CD4-positive, alpha-beta T cell treated with Interleukin-6 at 100 ng/mL for 8 hours (primary cell): ENCODE measurements at regions not wholly inside any gene's neighbourhood (a gene's known extent, or its start where the extent isn't known, plus 50 kb on each side); places are given as distances from the start of the nearest gene placed in this dataset.
A peak's percentile ranks its signal among the peaks of the same experiment; 100 is the strongest.
"Not testable (repeated sequence)": the region's sequence is repeated elsewhere in the genome, so short reads cannot be mapped to it uniquely, and the experiment has no call there.

Source experiments
- DNase-seq: peaks from one replicate; pipeline ENCODE4 v3.0.0-alpha.2; 2020; ENCODE audit warnings: mixed read lengths, low spot score

DNA sequence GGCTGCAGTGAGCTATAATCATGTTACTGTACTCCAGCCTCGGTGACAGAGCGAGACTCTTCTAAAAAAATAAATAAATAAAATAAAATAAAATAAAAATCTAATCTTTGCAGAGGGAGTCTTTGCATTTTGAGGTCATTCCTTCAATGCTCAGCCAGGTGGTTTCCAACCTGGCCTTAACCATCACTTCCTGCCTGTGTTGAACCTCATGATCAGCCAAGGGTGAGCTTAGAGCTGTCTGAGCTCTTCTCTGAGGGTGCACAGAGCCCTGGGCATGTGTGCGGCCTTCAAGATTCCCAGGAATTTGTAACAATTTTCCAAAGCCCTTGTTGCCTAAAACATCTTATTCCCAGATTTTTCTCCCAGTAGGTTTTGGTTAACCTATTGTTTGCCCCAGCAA, 94.3 kb downstream of the KCNJ12 start:
- not testable (repeated sequence) for DNase-seq

DNA sequence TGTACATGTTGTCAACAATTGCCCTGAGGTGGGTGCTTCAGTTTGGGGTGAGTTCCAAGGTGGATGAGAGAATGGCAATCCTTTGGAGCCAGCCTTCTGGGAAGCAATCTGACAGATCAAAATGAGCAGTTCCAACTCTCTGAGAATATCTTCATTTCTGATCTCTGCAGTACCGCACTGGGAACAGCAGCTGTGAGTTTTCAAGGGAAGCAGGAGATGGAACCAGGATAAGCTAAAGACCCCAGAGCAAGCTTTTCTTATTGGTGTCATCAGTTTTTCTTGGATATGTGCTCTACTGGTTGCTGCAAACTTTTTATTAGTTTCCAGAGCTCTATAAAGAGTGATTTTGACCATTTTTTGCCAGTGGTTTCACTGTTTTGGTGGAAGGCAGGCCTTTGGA, 94.7 kb downstream of the KCNJ12 start:
- DNase-seq = no peak

DNA sequence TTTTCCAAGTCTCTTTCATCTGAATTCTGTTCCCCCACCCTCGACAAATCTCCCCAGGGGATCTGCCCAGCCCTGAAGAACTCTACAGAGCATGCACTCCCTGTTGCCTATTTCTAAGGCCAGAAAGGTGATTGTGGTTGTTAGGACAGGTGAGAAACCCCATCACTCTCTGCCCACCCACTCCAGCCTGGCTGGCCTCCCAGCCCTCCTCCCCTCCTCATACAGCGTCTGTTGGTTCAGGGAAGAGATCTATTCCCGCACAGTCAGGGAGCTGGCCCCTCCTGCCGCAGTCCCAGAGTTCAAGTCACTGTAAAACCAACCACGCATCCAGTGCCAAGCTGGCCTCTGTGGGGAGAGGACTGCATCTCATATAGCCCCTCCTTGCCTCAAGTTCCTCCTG, 98.7 kb downstream of the KCNJ12 start:
- no peak for DNase-seq

DNA sequence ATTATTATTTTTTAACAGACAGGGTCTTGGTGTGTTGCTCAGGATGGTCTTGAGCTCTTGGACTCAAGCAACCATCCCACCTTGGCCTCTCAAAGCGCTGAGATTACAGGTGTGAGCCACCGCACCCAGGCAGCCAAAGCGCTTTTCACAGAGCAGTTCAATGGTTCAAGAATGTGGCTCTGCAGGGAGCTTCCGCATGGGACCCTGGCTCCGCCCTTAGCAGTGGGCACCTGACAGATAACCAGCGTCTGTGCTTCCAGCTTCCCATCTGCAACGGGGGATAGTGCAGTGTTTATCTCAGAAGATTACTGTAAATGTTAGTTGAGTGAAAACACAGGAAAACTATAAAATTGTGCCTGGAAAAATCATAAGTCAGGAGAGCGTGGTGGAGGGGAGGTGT, 99.4 kb downstream of the KCNJ12 start:
- no peak for DNase-seq

DNA sequence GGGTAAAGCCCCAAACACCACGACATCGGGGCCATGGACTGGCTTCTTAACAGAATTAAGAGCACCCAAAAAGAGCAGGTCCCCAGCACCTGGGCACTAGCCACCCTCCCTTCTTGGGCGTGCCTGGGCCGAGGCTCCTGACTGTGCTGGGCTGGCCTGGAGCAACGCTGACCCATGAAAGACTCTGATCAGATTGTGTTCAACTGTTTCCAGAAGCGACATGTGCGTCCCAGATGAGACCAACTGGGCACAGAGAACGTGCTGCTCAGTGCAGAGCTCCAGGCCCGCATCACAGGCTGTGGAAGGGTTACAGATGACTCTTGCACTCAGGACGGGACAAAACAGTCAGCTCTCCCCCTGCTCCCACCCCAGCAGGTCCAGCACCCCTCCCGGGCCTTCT, 100.7 kb downstream of the KCNJ12 start:
- no peak for DNase-seq

DNA sequence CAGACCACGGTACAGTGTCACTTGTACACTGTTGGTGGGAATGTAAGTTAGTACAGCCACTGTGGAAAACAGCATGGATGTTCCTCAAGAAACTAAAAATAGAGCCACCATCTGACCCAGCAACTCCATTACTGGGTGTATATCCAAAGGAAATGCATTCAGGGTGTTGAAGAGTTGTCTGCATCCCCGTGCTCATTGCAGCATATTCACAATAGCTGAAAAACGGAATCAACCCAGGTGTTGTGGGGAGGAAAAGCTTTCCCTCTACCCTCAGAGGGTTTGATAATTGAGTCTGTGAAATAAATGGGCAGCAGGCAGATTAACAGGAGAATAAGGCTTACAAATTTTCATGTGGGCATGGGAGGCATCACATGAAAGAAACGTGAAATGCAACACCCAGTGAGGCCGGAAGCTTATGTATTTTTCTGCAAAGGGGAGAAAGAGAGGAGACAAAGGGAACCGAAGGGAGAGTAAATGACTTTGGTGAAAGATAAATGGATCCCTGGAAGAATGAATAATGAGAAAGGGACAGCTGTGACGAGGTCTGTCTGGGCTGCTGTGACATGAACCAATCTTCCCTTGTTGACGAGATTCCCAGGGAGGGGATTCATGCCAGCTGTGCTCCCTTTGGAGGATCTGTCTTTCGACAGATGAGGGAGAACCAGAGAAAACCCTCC, 106.2 kb downstream of the KCNJ12 start:
- DNase-seq = no peak

DNA sequence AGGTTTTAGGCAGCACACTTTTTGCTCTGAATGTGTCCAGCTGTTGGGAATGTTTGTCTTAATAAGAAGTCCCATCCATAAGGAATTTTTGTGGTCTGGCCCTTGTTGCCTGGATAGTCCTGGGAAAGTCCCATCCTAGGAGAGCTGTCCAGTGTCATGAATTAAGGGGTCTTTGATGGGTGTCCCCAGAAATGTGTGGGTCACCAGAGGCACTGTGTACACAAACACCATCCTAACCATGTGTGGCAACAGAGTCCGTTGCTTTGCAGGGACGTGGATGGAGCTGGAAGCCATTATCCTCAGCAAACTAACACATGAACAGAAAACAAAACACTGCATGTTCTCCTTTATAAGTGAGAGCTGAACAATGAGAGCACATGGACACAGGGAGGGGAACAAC, 111.9 kb downstream of the KCNJ12 start:
- DNase-seq = not testable (repeated sequence)

DNA sequence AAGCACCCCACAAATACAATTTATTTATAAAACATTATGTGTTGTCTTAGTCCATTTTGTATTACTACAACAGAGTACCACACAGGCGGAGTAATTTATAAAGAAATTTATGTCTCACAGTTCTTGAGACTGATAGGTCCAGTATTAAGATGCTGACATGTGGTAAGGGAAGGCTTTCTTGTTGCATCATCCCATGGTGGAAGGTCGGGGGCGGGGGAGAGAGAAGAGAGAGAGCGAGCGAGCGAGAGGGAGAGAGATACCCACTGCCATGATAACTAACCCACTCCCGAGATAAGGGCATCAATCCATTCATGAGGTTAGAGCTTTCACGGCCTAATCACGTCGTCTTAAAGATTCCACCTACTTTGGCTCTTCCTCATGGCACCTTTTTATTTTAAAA, 117.8 kb downstream of the KCNJ12 start:
- DNase-seq = no peak

DNA sequence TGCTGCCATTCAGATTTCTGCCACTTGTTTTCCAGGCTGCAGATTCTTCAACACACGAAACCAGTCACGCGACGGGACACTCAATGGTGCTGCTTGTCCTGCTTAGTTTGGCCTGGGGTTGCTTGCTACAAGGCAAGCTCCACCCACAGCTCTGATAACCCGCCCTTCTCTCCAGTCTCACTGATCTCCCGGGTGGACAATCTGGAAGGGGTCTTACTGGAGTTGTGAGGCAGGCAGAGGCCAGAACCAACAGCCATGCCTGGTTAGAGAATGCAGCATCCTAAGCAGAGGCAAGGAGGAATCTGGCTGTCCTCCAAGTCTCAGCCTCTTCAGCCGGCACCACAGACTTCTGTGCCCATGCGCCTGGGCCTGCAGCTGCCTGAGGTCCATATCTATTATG, 119.1 kb downstream of the KCNJ12 start:
- DNase-seq = no peak

DNA sequence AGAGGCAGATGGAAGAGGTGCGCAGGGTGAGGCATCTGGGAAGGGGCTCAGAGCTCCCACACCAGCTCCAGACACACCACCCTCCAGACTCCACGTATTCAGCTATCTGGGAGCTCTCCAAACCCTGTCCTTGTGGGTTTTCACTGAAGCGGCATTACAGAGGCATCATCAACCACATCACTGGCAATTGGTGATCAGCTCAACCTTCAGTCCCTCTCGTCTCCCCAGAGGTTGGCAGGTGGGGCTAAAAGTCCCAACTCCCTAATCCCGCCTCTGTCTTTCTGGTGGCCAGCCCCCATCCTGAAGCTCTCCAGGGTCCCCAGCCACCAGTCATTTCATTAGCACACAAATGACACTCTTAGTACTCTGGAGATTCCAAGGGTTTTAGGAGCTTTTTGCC, 123.9 kb downstream of the KCNJ12 start:
- no peak for DNase-seq

DNA sequence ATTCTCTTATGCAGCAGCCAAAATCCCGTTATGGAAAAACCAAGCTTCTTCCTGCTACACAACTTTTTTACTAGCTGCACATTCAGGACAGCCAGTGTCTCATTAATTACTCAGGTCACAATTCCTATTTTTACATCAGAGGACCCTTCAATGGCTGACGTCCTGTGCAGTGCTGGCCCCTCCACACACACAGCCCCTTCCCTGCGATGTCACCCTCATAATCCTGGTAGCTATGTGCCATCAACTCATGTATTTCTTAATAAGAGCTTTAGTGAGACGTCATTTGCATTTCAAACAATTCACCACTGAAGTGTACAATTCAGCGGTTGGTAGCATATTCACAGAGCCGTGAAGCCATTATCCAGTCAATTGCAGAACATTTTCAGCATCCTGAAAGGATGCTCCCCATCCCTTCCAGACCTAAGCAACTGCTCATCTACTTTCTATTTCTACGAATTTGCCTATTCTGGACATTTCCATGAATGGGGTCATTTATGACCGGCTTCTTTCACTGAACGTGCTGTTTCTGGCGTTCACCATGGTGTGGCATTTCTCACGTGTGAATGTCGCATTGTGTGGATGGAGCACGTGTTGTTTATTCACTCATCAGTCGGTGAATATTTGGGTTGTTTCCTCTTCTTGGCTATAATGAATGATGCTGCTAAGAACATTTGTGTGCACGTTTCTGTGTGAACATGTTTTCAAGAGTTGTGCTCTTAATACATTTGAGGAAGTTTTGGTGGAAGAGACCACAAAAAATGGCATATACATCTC, 126.0 kb downstream of the KCNJ12 start:
- not testable (repeated sequence) for DNase-seq

DNA sequence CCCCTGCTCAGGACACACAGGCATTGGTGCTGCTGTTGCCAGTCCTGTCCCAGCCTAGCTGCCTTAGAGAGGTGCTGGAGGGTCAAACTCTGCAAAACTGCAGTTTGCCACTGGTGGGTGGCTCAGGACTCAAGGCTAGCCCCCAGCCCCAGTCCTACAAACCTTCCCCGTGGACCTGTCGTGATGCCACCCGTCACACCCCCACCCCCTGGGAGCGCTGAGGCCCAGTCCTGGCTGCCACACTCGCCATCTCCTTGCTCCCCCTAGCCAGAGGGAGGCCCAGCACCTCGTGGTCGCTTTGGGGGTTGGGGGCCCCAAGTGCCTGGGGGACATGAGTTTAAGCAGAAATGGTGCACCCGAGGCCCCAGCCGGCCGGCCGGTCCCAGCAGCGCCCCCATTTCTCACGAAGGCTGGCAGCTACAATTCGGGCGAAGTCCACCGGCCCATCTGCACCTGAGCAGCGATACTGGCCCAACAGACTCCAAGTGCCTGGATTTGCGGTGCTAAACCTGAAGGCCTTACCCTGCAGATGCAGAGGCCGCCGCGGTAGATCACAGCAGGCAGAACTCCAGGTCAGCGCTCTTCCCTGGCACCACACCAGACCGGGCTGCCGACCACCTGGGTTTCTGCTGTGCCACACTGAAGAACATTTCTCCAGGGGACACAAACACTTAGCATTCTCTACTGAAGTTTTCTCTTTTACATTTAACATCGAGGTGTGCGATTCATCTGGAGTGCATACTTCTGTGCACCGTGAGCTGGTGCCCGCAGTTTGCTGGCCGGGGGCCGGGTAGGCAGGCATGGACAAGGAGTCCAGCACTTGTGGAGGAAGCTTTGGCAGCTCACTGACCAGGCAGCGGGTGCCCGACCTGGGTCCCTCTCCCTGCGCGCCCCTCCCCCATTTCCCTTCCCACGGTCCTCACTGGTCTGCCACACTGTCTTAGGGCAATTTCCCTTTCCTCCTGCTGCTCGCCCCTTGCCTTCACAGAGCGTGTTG, 130.0 kb downstream of the KCNJ12 start:
- no peak for DNase-seq

DNA sequence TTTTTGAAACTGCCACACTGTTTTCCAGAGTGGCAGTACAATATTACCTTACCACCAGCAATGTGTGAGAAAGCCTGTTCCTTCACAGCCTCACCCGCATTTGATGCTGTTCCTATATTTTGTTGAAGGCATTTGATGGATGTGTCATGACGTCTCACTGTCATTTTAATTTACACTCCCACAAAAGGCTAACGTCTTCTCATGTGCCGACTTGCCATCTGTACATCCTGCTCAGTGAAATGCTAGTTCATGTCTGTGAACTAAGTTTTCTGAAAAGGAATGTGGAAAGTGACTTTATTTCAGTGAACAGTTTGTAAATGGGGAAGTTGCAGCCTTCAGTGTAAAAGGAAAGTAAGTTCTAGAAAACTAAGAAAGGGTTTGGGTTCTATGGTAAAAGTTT, 131.6 kb downstream of the KCNJ12 start:
- DNase-seq = not testable (repeated sequence)

DNA sequence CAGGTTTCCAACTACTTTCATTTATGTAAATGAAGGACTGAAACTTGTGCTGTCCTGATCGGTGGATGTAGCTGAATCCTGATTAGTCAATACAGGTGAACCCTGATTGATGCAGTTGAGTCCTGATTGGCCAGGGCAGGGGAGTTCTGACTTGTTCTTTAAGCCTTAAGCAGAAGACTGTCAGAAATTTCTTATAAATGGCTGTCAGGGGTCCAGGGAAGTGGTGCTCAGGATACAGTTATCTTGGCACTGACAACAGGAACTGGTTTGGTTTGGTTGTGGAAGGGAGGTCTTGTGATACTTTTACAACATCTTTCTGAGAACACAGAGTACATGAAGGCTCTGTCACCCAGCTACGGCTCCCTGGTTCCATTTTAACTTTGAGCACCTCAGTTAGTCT, 132.1 kb downstream of the KCNJ12 start:
- DNase-seq = no peak

DNA sequence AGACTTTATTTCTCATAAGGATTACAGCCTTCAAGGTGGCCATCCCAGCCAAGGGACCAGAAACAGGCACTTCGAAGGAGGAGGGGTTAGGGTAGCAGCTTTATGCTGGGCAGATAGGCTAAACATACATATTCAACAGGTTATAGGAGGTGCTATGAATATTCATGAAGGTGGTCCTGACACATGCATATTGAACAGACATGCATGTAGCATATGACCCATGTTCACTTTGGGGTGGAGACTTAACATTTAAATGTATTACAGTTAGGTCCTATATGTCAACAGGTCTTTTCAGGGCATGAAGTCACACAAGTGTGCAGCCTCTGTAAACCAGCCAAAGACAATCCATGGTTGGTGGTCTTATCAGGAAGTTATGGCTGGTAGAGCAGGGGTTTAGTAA, 133.2 kb downstream of the KCNJ12 start:
- DNase-seq = not testable (repeated sequence)

DNA sequence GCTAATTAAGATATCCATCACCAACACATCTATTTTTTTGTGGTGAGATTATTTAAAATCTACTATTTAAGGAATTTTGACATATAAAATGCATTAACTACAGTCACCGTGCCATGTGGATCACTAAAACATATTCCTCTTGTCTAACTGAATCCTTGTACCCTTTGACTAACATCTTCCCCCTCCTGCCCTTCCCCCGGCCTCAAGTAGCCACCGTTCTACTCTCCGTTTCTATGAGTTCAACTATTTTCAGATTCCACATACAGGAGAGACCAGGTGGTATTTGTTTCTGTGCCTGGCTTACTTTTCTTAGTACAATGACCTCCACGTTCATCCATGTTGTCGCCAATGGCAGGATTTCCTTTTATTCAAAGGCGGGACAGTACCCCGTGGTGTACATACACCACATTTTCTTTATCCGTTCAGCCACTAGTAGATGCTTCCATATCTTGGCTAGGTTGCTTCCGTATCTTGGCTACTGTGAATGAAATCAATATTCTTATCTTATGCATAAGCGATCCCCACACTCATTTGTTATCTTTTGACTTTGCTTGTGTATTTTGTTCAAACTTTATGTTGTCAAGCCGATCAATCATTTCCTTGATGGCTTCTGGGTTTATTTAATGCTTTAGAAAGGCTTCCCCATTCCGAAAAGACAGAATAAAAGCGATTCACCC, 134.7 kb downstream of the KCNJ12 start:
- no peak for DNase-seq

DNA sequence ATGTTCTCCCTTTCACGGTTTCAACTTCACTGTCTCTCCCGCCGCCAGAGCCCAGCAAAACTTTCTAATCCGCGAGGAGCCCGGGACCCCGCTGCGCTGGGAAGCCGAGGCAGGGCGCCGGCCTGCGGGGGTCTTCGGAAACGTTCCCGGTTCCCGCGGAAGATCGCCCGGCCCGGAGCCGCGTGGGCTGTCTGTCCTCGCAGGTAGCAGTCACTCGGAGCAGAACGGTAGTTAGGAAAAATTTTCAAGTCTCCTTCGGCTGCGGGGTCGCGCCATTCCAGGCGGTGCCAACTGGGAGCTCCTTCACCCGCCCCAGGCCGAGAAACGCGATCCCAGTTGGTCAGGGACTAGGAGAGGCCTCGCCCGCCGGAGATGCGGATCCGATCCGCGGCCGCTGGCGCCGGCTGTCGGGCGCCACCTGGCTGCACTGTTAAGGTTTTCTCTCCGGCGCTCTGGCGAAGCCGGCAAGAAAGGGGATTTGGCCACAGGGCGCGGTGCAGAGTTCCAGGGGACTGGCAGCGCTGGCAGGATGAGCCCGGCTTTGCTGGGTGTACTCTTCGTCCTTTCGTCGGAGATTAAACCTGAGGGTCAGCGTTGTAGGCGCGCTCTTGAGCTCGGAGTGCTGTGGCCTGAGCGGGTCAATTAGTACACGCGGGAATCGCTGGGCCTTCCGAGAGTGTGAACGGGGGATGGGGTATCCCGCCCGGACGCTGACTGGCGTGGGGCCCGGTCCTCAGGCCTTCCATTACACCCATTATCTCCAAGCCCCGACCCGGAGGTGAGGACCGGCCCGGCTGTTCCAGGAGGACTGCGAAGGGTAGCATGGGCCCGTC, 135.4 kb downstream of the KCNJ12 start:
- DNase-seq = peak; percentile 54

DNA sequence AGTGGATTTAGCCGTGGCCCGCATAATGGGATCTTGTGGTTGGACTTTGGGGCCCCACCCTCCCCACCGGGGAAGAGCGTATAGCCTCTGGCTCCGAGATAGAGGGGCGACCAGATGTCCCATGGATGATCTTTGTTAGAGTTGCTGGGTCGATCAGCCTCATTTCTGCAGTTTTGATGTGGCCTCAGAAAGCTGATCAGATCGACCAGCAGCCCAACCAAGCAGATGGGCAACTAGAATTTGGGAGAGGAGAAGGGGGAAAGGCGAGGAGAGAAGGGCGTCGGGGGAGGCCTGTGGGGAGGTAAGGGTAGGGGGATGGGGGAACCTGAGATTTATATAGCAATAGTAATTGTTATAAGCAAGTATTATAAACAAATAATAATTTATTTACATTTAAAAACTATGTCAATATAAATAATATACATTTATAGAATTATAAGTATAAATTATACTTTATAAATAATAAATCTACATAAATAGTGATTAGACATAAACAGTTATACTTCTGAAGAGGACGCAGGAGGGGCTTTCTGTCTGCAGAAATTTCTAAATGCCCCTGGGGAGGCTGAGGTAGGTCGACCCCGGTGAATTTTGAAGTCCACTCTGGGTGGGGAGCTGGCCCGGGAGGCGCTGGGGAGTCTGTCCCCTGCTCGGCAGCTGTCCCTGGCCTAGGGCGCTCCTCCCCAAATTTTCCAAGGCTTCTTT, 136.3 kb downstream of the KCNJ12 start:
- no peak for DNase-seq

DNA sequence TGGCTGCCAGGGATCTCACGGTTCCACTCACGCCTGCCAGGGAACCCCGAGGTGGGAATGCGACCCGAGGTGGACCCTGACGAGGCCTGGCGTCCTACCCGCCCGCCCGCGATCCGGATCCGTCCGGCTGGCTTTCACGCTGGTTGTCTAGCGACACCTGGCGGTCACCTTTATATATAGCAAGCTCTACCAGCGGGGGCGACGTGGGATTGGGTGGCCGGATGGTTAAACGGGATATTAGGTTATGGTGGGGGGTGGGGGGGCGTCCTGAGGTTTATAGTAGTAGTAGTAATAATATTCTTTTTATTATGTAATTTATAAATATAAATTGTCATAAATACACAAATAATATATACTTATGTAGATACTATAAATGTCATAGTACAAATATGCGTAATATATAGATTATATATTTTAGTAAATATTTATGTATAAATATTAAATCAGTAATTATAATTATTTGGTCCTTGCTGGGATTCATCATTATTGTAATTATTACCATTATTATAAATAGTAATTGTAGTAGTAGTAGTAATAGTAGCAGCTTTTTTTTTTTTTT, 136.9 kb downstream of the KCNJ12 start:
- peak; percentile 73 for DNase-seq

DNA sequence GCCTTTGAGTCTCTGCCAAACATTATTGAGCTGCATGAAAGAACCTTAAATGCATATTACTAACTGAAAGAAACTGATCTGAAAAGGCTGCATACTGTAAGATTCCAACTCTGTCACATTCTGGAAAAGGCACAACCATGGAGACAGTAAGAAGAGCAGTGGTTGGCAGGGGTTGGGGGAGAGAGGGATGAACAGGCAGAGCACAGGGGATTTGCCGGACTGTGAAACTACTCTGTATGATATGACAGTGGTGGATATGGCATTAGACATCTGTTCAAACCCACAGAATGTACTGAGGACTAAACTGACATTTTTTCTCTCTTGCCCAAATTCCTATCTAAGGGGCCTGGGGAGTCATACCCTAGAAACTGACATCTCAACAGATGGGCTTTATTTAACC, 138.4 kb downstream of the KCNJ12 start:
- not testable (repeated sequence) for DNase-seq
